GM21447 (cell line): ENCODE measurements at regions not wholly inside any gene's neighbourhood (a gene's known extent, or its start where the extent isn't known, plus 50 kb on each side); places are given as distances from the start of the nearest gene placed in this dataset.

Experiments used
- ATAC-seq: cut with Tn5 transposase; IDR thresholded peaks from one replicate; pipeline ENCODE4 v1.9.1; 2021; ENCODE audit not compliant: unreplicated experiment

DNA sequence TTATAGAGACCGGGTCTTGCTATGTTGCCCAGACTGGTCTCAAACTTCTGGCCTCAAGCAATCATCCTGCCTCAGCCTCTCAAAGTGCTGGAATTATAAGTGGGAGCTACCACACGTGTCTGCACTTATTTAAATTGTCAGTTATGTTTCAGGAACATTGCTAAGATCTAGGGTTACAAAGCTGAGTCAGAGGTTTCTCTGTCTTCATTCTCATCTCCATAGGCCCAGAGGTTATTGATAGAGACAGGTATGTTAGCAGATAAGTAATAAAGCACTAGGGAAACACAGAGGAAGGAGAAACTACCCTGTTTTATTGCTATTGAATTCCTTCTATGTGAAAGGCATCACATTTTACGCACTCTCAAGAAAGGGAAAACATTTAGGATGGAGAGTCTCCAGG, 214.1 kb downstream of the REEP3 start:
- no peak for ATAC-seq

DNA sequence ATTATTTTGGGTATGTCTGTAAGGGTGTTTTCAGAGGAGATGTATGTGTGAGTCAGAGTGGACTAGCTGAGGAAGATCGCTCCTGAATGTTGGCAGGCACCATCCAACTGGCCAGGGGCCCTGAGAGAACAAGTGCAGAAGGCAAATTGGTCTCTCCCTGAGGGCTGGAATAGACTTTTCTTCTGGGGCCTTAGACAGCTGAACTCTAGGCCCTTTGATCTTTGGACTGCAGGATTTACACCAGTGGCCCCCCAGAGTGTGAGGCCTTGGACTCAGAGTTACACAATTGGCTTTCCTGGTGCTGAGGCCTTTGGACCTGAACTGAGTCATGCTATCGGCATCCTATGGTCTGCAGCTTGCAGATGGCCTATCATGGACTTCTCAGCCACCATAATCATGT, 217.2 kb downstream of the REEP3 start:
- ATAC-seq = no peak

DNA sequence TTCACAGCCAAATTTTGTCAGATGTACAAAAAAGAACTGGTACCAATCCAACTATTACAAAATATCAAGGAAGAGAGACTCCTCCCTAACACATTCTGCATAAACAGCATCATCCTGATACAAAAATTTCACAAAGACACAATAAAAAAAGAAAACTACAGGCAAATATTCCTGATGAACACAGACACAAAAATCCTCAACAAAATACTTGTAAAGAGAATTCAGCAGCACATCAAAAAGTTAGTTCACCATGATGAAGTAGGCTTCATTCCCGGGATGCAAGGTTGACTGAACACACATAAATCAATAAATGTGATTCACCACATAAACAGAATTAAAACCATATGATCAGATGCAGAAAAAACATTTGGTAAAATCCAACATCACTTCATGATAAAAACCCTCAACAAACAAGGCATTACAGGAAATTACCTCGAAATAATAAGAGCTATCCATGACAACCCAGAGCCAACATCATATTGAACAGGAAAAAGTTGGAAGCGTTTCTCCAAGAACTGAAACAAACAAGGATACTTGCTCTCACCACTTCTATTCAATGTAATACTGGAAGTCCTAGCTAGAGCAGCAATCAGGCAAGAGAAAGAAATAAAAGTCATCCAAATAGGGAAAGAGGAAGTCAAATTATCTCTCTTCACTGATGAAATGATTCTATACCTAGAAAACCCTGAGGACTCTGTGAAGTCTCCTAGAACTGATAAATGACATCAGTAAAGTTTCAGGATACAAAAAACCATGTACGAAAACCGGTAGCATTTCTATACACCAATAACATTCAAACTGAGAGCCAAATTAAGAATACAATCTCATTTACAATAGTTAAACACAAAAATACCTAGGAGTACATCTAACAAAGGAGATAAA, 223.1 kb downstream of the REEP3 start:
- no peak for ATAC-seq

DNA sequence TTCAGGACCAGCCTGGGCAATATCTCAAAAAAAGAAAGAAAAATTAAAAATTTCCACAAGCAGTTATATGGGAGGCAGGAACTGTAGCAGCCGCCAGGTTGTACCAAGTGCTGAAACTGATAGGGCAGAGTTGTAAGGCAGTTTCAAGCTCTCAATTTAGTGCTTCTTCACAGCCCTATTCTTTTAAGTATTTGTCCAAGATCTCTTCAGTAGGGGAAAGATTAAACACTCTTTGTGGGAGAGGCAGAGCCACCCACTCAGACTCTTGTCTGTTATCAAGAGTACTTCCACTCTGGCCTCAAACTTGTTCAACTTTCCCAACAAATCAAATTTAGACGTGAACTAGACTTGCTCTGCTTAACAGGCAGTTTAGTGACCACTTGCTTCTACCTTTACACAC, 228.7 kb downstream of the REEP3 start:
- no peak for ATAC-seq

DNA sequence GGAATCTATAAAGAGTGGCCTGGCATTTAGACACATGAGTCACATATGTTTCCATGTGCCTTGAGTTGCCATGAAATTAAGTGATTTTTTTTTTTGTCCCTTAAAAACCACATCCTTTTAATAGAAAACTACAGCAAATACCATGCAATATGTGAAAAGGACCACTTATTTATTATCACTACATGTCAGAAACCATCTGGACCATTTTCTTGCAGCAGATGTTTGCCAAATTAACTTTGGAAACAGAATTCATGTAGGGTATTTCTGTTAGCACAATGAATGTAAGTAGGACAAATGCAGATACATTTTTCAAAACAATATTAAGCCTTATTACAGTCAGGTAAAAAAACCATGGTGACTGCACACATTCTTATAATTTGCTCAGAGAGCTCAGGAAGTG, 230.6 kb downstream of the REEP3 start:
- no peak for ATAC-seq

DNA sequence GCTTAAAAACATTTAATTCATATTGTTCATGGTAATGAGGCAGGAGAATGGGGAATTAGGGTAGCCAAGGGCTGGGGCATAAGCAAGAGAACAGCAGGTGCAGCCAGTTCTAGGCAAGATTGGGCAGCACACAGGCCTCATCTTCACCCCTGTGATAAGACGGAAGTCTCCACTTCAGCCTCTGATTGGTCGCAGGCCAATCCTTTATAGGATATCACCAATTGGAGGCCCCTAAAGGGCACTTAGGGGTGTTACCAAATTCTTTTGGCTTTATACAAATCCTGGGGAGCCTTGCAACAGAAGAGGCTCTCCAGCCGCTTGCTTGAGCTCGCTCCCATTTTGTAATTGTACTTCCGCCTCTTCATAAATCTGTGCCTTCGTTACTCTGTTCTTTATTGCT, 231.1 kb downstream of the REEP3 start:
- no peak for ATAC-seq

DNA sequence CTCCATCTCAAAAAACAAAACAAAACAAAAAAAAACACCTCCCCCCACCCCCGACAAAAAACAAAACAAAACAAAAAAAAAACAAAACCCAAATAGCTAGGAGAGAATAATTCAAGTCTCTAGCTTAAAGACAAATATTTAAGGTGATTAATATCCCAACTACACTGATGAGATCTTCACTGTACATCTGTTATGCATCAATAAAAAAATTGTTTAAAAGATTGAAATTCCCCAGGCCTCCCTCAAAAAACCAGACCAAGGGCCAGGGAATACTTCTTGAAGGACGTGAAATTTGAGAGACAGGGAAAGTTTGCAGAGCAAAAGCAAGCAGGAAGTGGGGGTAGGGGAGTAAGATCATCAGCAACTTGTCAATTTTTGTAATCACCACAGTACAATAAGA, 232.6 kb downstream of the REEP3 start:
- no peak for ATAC-seq

DNA sequence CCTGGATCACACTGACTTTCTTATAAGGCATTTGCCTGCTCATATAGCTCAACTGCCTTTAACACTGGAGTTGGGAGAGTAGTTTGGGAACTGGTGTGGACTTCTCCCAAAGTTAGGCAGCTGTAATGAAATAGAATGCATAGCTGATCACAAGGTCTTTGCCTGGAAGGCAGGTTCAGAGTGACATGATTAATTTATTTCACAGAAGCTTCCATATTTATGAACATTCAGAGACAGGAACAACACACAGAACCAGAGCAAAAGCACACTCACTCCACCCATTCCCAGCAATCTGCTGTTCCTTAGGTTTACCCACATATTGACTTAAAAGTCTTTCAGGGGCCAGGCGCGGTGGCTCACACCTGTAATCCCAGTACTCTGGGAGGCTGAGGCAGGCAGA, 234.2 kb downstream of the REEP3 start:
- ATAC-seq = no peak

DNA sequence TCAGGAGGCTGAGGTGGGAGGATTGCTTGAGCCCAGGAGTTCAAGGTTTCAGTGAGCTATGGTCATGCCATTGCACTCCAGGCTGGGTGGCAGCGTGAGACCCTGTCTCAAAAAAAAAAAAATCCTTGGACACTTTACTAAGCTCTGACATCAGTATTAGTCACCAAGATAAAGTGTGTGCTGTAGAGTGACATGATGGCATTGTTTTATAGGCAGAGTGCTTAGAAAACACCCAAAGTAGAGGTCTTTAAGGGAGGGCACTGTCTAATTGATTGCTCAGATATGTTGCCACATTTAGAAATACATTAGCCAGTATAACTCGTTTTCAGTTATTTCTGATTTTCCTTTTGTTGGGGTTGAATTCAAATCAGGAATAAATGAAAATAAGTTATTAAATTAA, 235.9 kb downstream of the REEP3 start:
- no peak for ATAC-seq

DNA sequence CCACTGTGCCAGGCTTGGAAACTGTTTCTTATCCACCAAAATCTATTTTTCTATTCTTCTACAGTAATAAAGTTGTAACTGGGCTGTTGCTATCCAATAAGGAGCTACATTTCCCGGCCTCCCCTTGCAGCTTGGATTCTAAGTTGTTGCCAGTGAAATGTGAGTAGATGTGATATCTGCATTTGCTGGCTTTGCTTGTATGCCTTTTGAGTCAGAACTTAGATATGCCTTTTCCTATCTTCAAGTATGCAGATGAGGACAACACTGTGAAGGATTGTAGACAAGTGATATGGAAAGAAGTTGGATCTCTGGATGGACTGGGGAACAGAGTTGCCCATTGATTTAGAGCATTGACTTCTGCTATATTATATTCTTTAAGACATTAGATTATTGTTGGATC, 236.9 kb downstream of the REEP3 start:
- ATAC-seq = no peak

DNA sequence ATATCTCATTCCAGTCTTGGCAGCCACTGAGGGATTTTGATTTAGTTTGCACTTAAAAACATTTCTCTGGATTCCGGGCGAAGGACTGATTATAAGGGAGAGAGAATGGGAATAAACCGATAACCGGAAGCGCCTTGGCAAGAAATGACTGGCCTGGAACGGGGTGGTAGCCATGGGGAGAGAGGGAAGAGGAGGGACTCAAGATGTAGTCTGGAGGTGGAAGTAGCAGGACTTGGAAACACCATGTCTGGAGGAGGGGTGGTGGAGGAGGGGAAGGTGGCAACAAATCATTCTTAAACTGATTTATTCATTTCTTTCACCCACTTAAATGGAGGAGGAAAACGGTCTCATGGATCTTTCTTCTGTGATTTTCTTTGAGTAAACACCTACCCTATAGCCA, 238.1 kb downstream of the REEP3 start:
- no peak for ATAC-seq

DNA sequence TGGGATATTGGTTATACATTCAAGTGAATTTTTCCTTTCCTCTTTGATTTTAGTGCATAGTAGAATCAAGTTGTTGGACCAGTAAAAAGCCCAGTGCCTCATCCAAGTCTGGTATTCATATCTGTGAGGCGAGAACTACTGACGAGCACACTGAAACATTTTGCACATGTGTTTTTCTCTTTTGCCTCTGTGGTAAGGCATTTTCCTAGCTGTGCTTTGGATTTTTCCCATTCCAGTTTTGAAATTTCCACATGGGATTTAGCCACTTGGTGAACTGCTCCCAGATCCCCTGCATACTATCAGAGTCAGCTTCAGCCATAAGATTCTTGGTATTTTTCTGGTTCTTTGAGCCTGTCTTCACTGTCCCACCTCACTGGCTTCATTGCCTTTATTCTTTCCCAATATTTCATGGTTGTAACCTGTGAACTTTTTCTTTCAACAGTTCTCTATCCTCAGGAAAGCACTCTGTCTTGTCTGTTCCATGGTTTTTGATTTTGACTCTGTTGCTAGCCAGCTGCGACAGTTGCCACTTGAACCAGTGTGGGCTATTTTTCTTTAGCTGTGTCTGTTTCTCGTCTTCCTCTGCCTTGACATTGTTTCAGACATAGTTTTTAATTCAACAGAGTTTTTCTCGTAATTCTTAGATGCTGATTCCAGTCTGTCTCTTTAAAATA, 239.0 kb downstream of the REEP3 start:
- ATAC-seq = no peak

DNA sequence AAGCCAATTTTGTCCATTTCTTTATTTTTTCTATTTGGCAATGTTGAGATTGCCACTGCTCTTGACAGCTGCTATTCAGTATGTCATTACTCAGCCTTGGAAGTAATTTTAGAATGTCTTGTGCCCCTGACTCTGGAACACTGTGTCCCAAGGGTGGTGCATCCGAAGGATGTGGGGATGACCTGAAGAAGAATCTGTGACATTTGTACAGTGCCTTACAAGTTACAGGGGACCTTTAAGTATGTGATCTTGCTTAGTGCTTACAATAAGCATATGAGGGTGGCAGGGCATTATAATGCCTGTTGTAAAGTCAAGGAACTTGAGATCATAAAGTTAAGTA, 239.5 kb downstream of the REEP3 start:
- no peak for ATAC-seq

DNA sequence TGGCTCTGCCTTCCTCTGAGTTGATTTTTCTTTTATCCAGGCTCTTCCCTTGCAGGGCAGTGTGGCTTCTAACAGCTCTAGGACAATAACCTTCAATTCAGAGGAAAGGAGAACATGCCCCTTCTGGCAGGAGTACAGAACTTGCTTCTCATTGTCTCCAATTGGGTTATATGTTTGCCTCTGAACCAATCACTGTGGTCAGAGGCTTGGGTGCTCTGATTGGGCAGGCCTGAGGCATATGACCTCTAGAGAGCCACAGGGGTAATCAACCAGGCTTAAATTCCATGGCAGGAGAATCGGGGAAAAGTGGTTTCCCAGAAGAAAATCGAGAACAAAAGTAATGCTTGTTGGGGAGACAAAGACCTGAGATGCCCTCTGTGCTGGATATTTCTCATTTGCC, 240.0 kb downstream of the REEP3 start:
- no peak for ATAC-seq

DNA sequence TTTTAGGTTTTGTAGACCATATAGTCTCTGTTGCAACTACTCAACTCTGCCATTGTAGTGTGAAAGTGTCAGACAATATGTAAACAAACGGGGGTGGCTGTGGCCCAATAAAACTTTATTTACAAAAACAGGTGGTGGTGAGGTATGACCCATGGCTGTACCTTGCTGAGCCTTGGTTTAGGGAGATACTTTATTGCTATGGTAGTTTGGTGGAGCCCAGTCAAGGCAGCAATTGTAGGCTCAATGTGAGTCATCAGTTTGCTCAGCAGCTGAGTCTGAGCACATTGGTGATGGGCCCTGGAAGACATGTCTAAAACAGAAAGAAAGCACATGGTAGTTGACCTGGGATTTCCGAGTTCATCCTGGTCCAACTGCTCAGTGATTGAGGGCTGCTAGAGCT, 242.5 kb downstream of the REEP3 start:
- no peak for ATAC-seq

DNA sequence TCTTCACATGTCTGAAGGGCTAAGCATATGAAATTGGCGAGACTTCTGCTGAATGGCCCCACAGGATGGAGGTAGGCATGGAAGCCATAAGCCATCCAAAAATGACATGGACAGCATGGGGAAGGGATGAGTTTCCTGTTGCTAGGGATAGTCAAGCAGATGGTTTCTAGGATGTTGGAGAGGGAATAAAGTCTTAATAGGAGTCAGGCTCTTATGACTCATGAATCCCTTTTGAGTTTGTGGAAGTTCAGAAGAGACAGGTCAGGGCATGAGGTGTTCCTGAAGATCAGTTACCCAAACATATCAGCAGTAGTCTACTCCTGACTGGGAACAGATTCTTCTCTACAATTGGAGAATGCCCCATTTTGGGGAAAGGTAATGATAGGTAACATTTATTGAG, 243.9 kb downstream of the REEP3 start:
- ATAC-seq = no peak

DNA sequence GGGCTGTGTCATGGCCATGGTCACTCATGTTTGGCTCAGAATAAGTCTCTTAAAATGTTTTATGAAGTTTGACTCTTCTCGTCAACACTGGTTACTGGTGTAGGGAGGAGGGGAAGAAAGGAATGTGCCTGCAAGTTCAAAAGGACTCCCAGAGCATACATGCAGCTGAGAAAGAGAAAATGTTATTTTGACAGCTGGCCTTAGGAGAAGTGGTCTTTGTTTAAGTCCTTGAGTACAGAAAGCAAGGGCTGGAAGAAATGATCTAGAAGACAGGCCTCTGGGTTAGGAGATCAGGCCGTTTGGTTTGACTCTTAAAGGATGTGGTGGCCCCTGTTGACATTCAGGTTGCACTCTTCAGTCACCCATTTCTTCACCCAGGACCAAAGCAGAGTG, 245.5 kb downstream of the REEP3 start:
- no peak for ATAC-seq

DNA sequence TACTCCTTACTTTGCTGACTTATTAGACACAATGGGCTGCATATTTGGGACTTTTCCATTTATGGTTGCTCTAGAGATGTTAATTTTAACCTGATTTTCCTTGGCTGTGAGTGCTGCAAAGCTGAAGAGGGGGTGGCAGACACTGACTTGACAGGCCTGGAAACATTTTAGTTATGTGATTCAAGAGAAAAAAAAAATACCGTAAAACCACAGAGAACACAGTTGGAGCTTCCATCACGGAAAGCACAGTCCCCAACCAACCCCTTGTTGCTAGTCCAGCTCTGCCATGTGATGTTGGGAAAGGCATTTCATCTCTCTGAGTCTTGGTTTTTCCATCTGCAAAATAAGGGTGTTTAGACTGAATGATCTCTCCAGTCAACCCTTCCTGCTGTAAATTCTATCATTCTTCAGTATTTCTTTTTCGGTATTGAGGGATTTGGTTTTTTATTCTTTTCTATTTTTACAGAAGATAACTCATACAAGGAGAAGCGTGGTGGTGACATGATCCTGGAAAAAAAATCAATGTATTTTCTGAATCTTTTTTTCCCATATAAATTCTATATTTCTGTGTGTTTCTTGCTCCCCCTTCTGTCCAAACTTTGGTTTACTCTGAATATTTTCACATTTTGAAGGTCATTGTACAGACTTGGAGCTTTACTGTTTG, 246.1 kb downstream of the REEP3 start:
- no peak for ATAC-seq

DNA sequence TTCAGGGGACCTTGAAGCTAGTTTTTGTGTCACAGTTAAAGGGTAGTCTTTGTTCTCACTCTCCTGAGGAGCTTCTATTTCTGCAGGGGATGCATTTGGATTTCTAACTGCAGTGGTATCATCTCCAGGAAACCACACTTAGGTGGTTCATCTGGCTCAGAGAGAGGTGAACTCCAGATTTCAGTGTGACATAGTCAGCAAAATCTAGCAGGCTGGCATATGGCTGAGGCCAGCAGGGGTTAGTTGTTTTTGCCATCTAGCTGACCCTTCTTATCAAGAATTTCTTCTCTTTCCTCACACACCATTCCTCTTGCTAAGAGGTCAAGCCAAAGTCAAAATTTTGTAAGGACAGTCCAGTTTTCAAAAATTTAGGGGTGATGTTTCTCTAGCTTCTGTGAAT, 248.2 kb downstream of the REEP3 start:
- no peak for ATAC-seq

DNA sequence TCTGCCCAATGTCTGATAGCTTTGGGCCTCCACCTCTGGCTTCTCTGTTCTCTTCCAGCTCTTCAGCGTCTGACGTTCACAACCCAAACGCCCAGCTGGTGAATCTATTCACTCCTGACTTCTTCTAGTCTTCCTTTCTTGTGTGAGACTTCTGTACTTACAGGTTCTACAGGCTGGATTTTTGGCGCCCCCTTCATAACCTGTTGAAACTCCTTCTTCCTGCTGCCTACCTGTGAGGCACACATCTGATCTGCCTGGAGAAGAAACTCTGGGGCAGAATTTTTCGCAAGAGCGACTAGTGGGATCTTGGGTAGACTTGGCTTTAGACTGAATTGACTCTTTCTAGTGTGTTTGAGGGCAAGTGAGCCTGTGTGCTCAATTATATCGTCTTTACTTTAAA, 249.3 kb downstream of the REEP3 start:
- ATAC-seq = no peak

DNA sequence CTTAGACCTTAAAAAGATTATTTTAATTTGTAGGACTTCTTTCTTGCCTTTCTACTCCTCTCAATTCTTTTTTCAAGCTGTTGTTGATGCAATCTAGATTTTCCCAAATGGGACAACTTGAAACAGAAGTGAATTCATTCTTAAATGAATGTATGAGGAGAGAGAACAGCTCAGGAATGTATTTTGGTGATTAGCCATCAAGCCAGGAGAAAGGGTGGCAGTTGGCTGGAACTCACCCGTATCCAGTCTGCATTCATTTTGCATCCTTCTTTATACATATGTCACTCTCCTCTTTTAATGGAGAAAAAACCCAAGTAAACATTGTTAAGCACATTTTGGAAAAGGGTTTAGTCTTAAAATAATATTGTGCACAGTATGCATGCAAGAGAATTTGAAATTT, 251.3 kb downstream of the REEP3 start:
- ATAC-seq = no peak

DNA sequence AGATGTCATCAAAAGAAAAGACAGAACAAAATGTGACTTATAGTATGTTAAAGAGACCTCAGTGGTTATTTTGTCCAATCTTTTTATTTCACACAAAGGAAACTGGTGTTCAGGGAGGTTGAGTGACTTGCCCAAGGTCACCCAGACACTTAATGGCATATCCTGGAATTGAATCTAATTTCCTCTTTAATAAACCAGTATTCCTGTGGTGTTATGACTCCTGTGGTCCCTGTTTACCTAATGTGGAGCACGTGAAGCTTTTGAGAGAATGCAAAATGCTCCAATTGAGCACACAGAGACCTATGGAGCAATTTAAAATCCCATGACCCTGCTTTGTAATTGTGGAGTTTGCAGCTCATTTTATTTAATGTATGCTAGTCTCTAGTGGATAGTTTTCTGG, 251.9 kb downstream of the REEP3 start:
- no peak for ATAC-seq
